GM12891 (cell line): ENCODE measurements at regions not wholly inside any gene's neighbourhood (a gene's known extent, or its start where the extent isn't known, plus 50 kb on each side); places are given as distances from the start of the nearest gene placed in this dataset.

ENCODE experiments used
- POLR2A ChIP-seq: IDR thresholded peaks from 2 replicates; pipeline ENCODE4 v1.6.1; 2011; ENCODE audit warnings: low read depth, low read length, control low read depth
- POLR2AphosphoS5 ChIP-seq: IDR thresholded peaks from 2 replicates; pipeline ENCODE4 v1.6.1; 2011; ENCODE audit warnings: low read depth, low read length, control low read depth
- POU2F2 ChIP-seq: IDR thresholded peaks from 2 replicates; pipeline ENCODE4 v1.6.1; 2011; ENCODE audit warnings: low read depth, mild to moderate bottlenecking, control low read depth, low read length, moderate library complexity
- TAF1 ChIP-seq: IDR thresholded peaks from 2 replicates; pipeline ENCODE4 v1.6.1; 2011; ENCODE audit warnings: low read depth, low read length, control low read depth

GRCh38 chr5:2371419-2371710 lies 380.1 kb downstream of the IRX2 start:
- TF ChIP-seq POLR2A (no peak), TAF1 (no peak), POLR2AphosphoS5 (no peak), POU2F2 (no peak)
